Epidermal melanocyte (primary cell): ENCODE measurements at regions not wholly inside any gene's neighbourhood (a gene's known extent, or its start where the extent isn't known, plus 50 kb on each side); places are given as distances from the start of the nearest gene placed in this dataset.

Experiments used
- DNase-seq: peaks from one replicate; pipeline ENCODE4 v3.0.0; 2011; ENCODE audit warnings: low spot score; ENCODE audit not compliant: insufficient read length

DNA sequence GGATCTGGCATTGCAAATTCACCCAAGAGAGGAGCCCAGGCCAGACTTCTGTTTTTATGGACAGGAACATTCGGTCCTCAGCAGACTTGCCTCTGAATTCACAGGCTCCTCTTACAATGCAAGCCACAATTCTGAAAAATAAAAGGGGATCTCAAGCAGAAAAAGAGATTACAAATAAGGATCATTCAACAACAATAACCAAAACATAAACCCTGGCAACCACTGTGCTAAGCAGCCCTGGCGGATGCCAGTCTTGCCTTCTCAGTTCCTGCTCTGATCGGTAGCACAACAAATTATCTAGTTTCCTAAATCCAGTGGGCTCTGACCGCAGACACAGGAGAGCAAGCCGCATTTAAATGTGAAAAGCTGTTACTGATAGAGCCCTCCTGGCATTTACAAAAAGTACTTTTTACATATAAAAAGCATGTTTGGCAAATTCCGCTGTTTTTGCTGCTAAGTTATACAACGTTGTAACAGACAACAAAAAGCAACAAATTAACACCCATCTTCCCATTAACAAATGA is 123.4 kb upstream of the FOXD3 start:
- DNase-seq = no peak

- DNase-seq = no peak
Measured at GRCh38 chr1:63199706-63200335, 122.5 kb upstream of the FOXD3 start.

DNA sequence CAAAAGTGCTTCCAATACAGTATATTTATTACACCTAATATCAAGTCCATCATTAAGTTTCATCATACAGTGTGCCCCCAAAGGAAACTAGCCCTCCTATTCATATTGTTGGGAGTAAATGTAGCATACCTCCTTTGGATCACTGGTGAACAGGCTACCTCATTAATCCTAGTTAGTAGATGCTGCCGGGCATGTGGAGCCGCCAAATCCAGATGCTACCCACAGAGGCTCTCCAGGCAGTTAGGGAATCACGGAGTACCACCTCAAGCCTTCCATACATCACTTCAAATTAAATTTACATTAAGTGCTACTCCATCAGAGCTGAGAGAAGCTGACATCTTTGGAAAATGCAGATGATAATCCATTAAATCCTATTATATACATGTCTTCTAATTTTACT is 121.7 kb upstream of the FOXD3 start:
- no peak for DNase-seq

GRCh38 chr1:63203641-63204040 is 118.7 kb upstream of the FOXD3 start:
- no peak for DNase-seq

- no peak for DNase-seq
Measured at GRCh38 chr1:63205776-63206175, 116.6 kb upstream of the FOXD3 start.

- DNase-seq = no peak
Measured at GRCh38 chr1:63214553-63214952, 107.8 kb upstream of the FOXD3 start.

DNA sequence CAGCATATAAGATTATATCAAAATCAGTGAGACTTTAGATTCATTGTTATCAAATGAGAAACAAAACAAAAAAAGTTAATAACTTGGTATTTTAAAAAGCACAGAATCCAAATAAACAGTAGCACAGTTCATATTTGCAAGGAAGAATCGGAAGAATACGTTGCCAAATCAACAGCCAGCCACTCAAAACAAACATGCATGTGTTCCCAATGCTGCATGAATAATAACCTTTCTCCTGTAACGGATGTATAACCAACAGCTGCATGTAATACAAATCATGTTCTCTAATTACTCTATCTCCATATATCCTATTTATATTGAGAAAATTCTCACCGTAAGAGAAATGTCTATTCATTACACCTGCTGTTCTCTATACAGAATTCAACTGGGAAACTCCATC is 98.9 kb upstream of the FOXD3 start:
- no peak for DNase-seq

DNA sequence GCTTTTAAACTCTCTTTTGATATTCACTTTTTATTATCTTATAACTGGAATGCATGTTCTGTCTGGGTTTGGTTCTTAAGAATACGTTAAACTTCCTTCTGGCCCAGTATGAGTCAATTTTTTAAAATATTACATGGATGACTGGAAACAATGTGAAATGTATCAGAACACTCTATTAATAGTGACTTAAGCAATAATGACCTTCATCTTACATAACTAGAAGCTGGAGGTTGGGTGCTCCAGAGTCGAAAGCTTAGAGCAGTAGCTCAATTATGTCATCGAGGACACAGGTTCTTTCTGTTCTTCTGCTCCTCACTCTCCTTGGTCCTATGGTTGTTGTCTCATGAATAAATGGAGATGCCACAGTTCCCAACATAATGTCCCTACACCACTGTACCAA is 91.6 kb upstream of the FOXD3 start:
- no peak for DNase-seq

GRCh38 chr1:63238721-63239120 is 83.6 kb upstream of the FOXD3 start:
- no peak for DNase-seq

DNA sequence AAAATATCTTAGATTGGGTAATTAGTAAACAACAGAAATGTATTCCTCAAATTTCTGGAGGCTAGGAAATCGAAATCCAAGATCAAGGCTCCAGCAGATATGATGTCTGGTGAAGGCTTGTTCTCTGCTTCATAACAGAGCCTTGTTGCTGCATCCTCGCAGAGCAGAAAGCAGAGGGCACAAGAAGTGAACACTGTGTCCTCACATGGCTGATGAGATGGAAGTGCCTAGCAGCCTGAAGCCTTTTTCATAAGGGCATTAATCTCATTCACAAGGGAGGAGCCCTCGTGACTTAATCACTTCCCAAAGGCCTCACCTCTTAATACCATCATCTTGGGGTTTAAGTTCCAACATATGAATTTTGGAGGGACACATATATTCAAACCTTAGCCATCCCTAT is 77.2 kb upstream of the FOXD3 start:
- DNase-seq = no peak

GRCh38 chr1:63248216-63248615 is 74.2 kb upstream of the FOXD3 start:
- DNase-seq = no peak

DNA sequence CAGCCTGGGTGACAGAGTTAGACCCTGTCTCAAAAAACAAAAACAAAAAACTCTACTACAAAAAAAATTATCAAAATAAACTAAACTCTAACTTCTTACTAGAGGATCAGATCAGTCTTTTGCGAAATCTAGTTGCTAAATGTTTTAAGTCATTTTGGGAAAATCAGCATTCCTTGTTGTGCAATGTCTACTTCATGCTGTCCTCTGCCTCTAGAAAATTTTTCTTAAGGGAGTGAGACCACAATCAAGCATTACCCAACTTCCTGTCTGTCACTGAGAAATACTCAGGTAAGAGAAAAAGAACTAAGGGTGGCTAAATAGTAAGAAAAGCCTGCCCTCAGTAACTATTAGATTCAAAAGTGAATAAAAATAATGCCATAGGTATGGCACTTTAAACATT is 67.2 kb upstream of the FOXD3 start:
- no peak for DNase-seq

DNA sequence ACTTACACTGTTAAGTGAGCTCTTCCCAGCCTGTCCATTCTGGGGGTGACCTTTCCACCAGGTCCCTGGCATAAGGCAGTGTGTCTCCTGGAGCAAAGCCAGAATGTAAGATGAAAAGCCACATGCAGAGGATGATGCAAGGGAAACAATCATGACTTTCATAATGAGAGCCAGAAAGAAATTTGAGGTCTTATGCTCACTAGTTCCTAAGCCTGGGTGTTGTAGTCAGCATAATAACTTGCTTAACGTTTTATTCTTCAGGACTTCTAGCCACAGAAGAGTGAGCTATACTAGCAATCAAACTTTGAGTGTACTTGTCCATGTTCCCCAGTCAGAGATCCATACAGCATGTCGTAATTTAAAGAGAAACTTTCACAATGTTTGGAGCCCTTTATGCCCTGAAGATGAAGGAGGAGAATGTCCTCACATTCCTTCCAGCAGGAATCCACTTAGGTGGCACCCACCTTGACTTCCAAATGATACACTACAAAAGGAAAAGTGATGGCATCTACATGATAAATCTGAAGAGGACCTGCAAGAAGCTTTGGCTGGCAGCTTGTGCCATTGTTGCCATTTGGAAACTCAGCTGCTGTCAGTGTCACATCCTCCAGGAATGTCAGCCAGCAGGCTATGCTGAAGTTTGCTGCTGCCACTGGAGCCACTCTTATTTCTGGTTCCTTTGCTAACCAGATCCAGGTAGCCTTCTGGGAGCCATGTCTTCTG is 60.5 kb upstream of the FOXD3 start:
- no peak for DNase-seq

GRCh38 chr1:63262459-63262770 is 60.0 kb upstream of the FOXD3 start:
- DNase-seq = no peak

DNA sequence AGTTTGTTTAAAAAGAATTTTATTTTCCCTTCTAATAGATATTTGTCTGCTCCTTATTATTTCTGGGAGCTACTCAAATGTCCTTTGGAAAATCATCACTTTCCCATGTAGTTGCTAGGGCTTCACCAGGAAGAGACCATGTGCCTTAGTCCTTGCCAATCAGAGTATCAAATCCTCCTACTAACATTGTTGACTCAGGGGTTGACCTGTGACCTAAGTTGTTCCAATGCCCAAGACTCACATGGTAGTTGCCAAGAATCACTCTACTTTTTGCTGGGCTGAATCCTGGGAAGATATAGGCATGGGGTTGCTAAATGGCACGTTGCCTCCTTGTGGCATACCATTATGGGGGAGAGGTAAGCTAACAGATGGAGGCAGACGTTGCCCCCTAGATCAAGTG is 58.2 kb upstream of the FOXD3 start:
- DNase-seq = no peak

DNA sequence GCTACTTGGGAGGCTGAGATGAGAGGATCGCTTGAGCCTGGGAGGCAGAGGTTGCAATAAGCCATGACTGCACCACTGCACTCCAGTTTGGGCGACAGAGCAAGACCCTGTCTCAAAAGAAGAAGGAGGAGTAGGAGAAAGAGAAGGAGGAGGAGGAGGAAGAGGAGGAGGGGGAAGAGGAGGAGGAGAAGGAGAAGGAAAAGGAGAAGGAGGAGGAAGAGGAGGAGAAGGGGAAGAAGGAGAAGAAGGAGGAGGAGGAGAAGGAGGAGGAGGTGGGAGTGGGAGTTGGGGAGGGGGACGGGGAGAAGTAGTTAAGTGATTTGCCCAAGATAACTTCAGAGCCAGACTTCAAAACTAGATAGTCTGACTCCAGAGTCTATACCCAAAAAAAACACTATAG is 55.5 kb upstream of the FOXD3 start:
- no peak for DNase-seq

DNA sequence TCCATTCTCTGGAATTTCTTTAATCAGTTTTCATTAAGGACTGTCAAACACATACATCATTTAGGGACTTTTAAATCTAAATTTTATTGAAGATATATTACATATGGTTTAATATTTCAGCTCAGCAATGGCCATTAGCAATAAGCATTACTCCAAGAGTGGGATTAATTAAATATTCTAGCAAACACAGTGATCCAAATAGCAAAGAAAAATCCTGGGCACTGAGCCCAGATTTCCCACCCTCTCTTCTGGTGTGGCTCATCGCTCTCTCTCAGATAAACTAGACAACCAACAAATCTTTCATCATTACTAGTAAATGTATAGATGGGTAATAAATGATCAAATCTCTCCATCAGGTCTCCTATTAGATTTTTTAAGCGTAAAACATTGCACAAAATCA is 53.5 kb upstream of the FOXD3 start:
- no peak for DNase-seq

GRCh38 chr1:63269571-63269970 is 52.8 kb upstream of the FOXD3 start:
- DNase-seq = peak; percentile 20
